Pancreas (tissue), 10 donors: ENCODE measurements at regions not wholly inside any gene's neighbourhood (a gene's known extent, or its start where the extent isn't known, plus 50 kb on each side); places are given as distances from the start of the nearest gene placed in this dataset.

ENCODE experiments used
- ATAC-seq, 4 donors: fragments of 200-7000 bp; cut with Tn5 transposase; one replicate each; pipeline versions ENCODE4 v1.8.0 to v1.9.1; 2020; ENCODE audit warnings: mild to moderate bottlenecking in 4 of 4, moderate library complexity in 4 of 4
- DNase-seq, 6 donors: peaks; one replicate each; pipeline ENCODE4 v3.0.0-alpha.2; 2020
- FAIRE-seq: peaks from 2 replicates; lab custom pipeline; 2012; peaks lifted over from hg19 to GRCh38; lab: Jason Lieb, UNC
- H3K27ac ChIP-seq, 4 donors: fragments of 200-600 bp; sonication (generic); 1 replicate in 3 of 4; 2 replicates in 1 of 4; pipeline versions ENCODE4 v1.5.0 to v1.8.0; 2020
- H3K27me3 ChIP-seq, 4 donors: fragments of 200-600 bp; one replicate each; pipeline ENCODE4 v1.8.0; 2021
- H3K36me3 ChIP-seq, 3 donors: fragments of 200-600 bp; sonication (generic) in 1 of 3; one replicate each; pipeline versions ENCODE4 v1.5.0 to v1.8.0; 2020 to 2021
- H3K4me1 ChIP-seq, 3 donors: fragments of 200-600 bp; one replicate each; pipeline ENCODE4 v1.8.0; 2021
- H3K4me3 ChIP-seq, 4 donors: fragments of 200-600 bp; sonication (generic) in 2 of 4; one replicate each; pipeline versions ENCODE4 v1.5.0 to v1.8.0; 2020 to 2021
- H3K9me3 ChIP-seq, 4 donors: fragments of 200-600 bp; one replicate each; pipeline ENCODE4 v1.8.0; 2021
- WGBS, 2 donors: extraction: QIAGEN DNeasy Blood & Tissue Kit; methylation state at CpG; one replicate each; pipeline ENCODE4 v1.1.7; 2013; 5-methylcytosine and 5-hydroxymethylcytosine counted together
- intact Hi-C, 3 donors: fragments of 100-400 bp; cut with DNase I; formaldehyde crosslinking; loops; one replicate each; pipeline versions ENCODE4 v1.11.1 to v1.14.2; 2022
- TF ChIP-seq, protein P1 (sequence below), 4 donors: fragments of 200-600 bp; sonication (generic) in 3 of 4; IDR thresholded peaks; one replicate each; pipeline versions ENCODE4 v1.5.0 to v1.8.0; 2021; ENCODE audit warnings: antibody characterized with exemption in 4 of 4
- donor health status: healthy with polysubstance abuse.
- donor health status: DM: no; HTN: no; CAD: no; lungs with moderate emphysema.
- donor health status: DM: no; HTN: no; CAD: no.
- donor health status: control.
- donor health status: control.
- donor health status: Bipolar disorder and iron deficiency.
- donor health status: DM: yes; HTN: yes; CAD: no.
- donor health status: DM: no; HTN: no; CAD: no.
- donor health status: DM: no; HTN: no; CAD: no.
- donor health status: DM: yes; HTN: yes; CAD: no.

DNA sequence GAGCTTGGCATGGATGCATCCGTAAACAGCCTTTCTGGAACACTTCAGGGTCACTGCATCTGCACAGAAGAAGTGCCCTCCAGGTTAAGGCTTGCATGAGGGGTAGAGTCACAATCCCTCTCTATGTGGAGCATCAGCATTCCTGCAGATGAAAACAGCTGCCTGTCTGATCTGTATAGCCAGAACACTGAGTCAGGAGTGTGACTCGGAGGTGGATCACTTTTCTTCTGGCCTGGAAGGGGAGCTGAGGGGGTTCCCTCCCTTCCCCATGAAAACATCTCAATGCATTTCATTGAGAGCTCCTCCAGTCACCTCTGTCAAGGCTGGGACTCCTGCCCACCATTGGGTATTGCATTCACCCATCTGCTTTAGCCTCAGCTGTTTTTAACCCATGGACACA lies 72.5 kb upstream of the SERPINE2 start:
- no peaks in the 10 kb centered on the region for H3K27me3 ChIP-seq
- TF ChIP-seq, protein P1, sequence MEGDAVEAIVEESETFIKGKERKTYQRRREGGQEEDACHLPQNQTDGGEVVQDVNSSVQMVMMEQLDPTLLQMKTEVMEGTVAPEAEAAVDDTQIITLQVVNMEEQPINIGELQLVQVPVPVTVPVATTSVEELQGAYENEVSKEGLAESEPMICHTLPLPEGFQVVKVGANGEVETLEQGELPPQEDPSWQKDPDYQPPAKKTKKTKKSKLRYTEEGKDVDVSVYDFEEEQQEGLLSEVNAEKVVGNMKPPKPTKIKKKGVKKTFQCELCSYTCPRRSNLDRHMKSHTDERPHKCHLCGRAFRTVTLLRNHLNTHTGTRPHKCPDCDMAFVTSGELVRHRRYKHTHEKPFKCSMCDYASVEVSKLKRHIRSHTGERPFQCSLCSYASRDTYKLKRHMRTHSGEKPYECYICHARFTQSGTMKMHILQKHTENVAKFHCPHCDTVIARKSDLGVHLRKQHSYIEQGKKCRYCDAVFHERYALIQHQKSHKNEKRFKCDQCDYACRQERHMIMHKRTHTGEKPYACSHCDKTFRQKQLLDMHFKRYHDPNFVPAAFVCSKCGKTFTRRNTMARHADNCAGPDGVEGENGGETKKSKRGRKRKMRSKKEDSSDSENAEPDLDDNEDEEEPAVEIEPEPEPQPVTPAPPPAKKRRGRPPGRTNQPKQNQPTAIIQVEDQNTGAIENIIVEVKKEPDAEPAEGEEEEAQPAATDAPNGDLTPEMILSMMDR (IDR thresholded peaks at IDR 0.05) = no peak
- DNase-seq = no peak
- H3K9me3 ChIP-seq = no peaks in the 10 kb centered on the region
- WGBS, 2 donors = 68 to 73% methylated on average over 2 of the region's 2 CpGs
- no peak for ATAC-seq
- H3K27ac ChIP-seq = no peak overlapping the region
- no peaks in the 10 kb centered on the region for H3K36me3 ChIP-seq
- no peak overlapping the region for H3K4me3 ChIP-seq
- intact Hi-C loops = no loop called here
- no peak for FAIRE-seq
- no peaks in the 10 kb centered on the region for H3K4me1 ChIP-seq

DNA sequence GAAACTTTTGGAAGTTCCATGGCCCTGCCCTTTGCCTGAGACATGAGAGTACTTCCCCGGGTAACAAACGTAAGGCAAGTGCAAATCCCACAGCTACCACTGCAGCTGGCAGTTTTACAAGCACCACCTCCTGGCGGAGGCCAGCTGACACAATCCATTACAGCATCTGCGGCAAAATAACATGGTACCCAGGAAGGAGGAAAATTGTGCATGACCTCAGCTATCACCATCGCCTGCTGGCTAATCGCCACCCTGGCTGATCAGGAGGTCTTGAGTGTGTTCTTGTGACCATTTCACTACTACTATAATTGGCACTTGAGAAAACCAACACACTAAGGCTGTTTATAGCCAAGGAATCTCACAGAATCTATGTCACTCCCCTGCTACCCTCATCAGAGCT lies 71.7 kb upstream of the SERPINE2 start:
- H3K4me1 ChIP-seq = no peaks in the 10 kb centered on the region
- intact Hi-C loops = no loop called here
- H3K9me3 ChIP-seq = no peaks in the 10 kb centered on the region
- no peak for FAIRE-seq
- H3K4me3 ChIP-seq = no peak overlapping the region
- WGBS, 2 donors = 61 to 77% methylated on average over 6 of the region's 6 CpGs
- H3K27me3 ChIP-seq = no peaks in the 10 kb centered on the region
- H3K36me3 ChIP-seq = no peaks in the 10 kb centered on the region
- no peak for ATAC-seq
- TF ChIP-seq, protein P1 (IDR thresholded peaks at IDR 0.05) = no peak
- no peak for DNase-seq
- H3K27ac ChIP-seq = no peak overlapping the region

DNA sequence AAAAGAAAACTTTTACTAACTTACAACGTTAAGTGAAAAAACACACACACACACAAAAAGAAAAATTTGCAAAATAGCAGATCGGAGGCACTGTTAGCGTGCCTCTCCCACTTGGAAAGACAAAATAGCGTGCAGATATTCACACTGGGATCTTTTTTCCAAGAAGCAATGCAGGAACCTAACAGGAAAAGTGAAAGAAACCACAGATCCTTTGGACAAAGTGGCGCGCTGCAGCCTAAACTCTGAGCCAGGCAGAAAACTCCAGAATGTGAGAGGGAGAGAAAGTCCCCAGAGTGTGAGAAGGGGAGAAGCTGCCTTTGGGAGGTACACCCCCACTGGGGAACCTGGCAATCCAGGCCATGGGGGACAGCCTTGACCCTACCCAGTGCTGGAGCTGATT lies 70.7 kb upstream of the SERPINE2 start:
- ATAC-seq = no peak
- no peak overlapping the region for H3K4me3 ChIP-seq
- H3K27me3 ChIP-seq = no peaks in the 10 kb centered on the region
- TF ChIP-seq, protein P1 (IDR thresholded peaks at IDR 0.05) = no peak
- WGBS, 2 donors = 73 to 79% methylated on average over 6 of the region's 6 CpGs
- no peak for FAIRE-seq
- no peak overlapping the region for H3K27ac ChIP-seq
- no peaks in the 10 kb centered on the region for H3K36me3 ChIP-seq
- H3K4me1 ChIP-seq = no peaks in the 10 kb centered on the region
- H3K9me3 ChIP-seq = no peaks in the 10 kb centered on the region
- intact Hi-C loops = no loop called here
- DNase-seq = no peak

DNA sequence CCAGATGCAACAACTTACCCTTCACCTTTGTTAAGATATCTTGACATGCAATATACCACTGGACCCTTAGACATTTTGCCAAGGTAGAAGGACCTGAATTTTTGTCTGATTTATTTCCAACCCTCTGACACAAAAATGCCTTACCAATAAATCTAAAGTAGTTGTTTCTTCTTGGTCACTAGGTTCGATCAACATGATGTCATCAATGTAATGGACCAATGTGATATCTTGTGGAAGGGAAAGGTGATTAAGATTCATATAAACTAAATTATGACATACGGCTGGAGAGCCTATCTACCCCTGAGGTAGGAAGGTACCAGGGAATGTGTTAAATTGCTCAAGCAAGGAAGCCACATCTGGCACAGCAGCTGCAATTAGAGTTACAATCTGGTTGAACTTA lies 67.7 kb upstream of the SERPINE2 start:
- WGBS, 2 donors = 87 to 92% methylated on average over 2 of the region's 2 CpGs
- Histone ChIP-seq H3K4me1 (no peaks in the 10 kb centered on the region), H3K9me3 (no peaks in the 10 kb centered on the region), H3K36me3 (no peaks in the 10 kb centered on the region), H3K4me3 (no peak overlapping the region), H3K27me3 (no peaks in the 10 kb centered on the region), H3K27ac (no peak overlapping the region)
- intact Hi-C loops = no loop called here
- TF ChIP-seq, protein P1 (IDR thresholded peaks at IDR 0.05) = no peak
- DNase-seq (no peak), ATAC-seq (no peak), FAIRE-seq (no peak)

DNA sequence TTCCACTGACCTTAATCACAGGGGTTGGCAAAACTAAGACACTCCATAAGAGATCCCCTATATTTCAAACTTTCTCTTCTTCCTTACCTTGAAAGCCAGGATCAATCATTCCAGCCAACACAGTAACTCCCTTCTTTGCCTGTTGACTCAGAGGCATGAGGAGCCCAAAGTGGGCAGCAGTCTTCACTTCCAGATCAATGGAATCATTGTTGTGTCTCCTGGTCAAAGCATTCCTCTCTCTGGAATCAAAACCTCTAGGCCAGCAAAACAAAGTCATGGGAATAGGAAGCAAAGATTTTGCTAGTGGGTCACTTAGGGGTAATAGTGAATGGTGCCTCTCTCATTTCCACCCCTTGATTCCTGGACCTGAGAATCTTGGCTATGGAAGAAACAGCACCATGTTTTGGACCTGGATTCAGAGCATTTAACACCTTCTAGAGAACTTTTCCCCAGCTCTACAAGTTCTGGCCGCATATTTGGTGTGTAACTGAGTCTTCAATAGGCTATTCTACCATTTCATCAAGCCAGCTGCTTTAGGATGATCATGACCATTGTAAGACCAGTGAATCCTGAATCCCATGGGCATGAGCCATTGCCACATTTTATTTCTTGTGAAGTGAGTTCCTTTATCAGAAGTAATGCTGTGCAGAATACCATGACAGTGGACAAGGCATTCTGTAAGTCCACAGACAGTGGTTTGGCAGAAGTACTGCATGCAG lies 65.7 kb upstream of the SERPINE2 start:
- TF ChIP-seq, protein P1 (IDR thresholded peaks at IDR 0.05) = no peak
- Histone ChIP-seq H3K27me3 (no peaks in the 10 kb centered on the region), H3K4me3 (no peak overlapping the region), H3K36me3 (no peaks in the 10 kb centered on the region), H3K27ac (no peak overlapping the region), H3K4me1 (no peaks in the 10 kb centered on the region), H3K9me3 (no peaks in the 10 kb centered on the region)
- intact Hi-C loops = no loop called here
- FAIRE-seq (no peak), DNase-seq (no peak), ATAC-seq (no peak)
- WGBS, 2 donors = 62 to 73% methylated on average over 1 of the region's 1 CpG
